B cell (primary cell): ENCODE measurements at regions not wholly inside any gene's neighbourhood (a gene's known extent, or its start where the extent isn't known, plus 50 kb on each side); places are given as distances from the start of the nearest gene placed in this dataset.

Source experiments
- ATAC-seq: fragments of 200-7000 bp; cut with Tn5 transposase; one replicate; pipeline ENCODE4 v1.10.0; 2021; ENCODE audit warnings: low read depth, mild to moderate bottlenecking, moderate number of reproducible peaks, moderate library complexity
- CTCF ChIA-PET: fragments of 350-600 bp; sonication (Branson Sonifier 250); formaldehyde crosslinking; loops from one replicate; lab custom pipeline; 2021; ENCODE audit warnings: antibody characterized with exemption, inconsistent platforms; lab: Charles Lee
- POLR2A ChIA-PET: fragments of 350-600 bp; sonication (Branson Sonifier 250); formaldehyde crosslinking; loops from one replicate; lab custom pipeline; 2021; ENCODE audit warnings: antibody characterized with exemption; lab: Charles Lee
- DNase-seq: peaks from one replicate; pipeline ENCODE4 v3.0.0; 2013
- H2AFZ ChIP-seq: 2 replicates; pipeline ENCODE4 v1.6.1; 2012; ENCODE audit warnings: mild to moderate bottlenecking, low read depth, low read length; ENCODE audit not compliant: insufficient read depth, poor library complexity, severe bottlenecking
- H3K27ac ChIP-seq, 2 donors: 1 replicate in 1 of 2; 2 replicates in 1 of 2; pipeline ENCODE4 v1.5.1; 2012 to 2013; ENCODE audit warnings: low read length in 2 of 2, mild to moderate bottlenecking in 2 of 2, moderate library complexity in 1 of 2
- H3K27me3 ChIP-seq, 4 experiments: fragments of 200-600 bp in 1 of 4; sonication (generic) in 1 of 4; replicated peaks in 1 of 4; 1 replicate in 2 of 4; 2 replicates in 2 of 4; pipeline versions ENCODE4 v1.6.1 to v1.7.0; 2013 to 2016; ENCODE audit warnings: low read length in 3 of 4, mild to moderate bottlenecking in 2 of 4, mixed read lengths in 1 of 4, moderate library complexity in 1 of 4; ENCODE audit not compliant: insufficient read depth in 4 of 4, control insufficient read depth in 3 of 4; ENCODE audit errors: control extremely low read depth in 1 of 4
- H3K36me3 ChIP-seq, 2 experiments: replicated peaks in 1 of 2; 1 replicate in 1 of 2; 2 replicates in 1 of 2; pipeline versions ENCODE4 v1.6.1 to v1.7.1; 2013; ENCODE audit warnings: low read length in 1 of 2; ENCODE audit not compliant: insufficient read depth in 2 of 2, control insufficient read depth in 1 of 2; ENCODE audit errors: control extremely low read depth in 1 of 2, extremely low read depth in 1 of 2
- H3K4me1 ChIP-seq, 2 donors: fragments of 200-600 bp in 1 of 2; sonication (generic) in 1 of 2; 1 replicate in 1 of 2; 2 replicates in 1 of 2; pipeline versions ENCODE4 v1.5.1 to v1.6.1; 2013 to 2017; ENCODE audit warnings: low read length in 2 of 2; ENCODE audit not compliant: control insufficient read depth in 2 of 2, insufficient read depth in 2 of 2
- H3K4me2 ChIP-seq: replicated peaks from 2 replicates; pipeline ENCODE3; 2012; ENCODE audit warnings: mild to moderate bottlenecking, low read depth, low read length; ENCODE audit not compliant: poor library complexity, severe bottlenecking
- H3K4me3 ChIP-seq, 5 experiments: fragments of 200-600 bp in 1 of 5; sonication (generic) in 1 of 5; 1 replicate in 3 of 5; 2 replicates in 2 of 5; pipeline versions ENCODE4 v1.5.1 to v1.7.0; 2011 to 2016; ENCODE audit warnings: low read length in 4 of 5, mild to moderate bottlenecking in 4 of 5, low read depth in 2 of 5, control low read depth in 1 of 5, moderate library complexity in 1 of 5; ENCODE audit not compliant: insufficient read depth in 1 of 5; ENCODE audit errors: control extremely low read depth in 1 of 5, extremely low read depth in 1 of 5
- H3K79me2 ChIP-seq: fragments of 200-600 bp; sonication (generic); one replicate; pipeline ENCODE4 v1.6.0; 2016; ENCODE audit warnings: low read length; ENCODE audit not compliant: control insufficient read depth, insufficient read depth
- H3K9ac ChIP-seq: fragments of 200-600 bp; sonication (generic); 2 replicates; pipeline ENCODE4 v1.6.1; 2017; ENCODE audit warnings: mild to moderate bottlenecking, low read length, moderate library complexity
- H3K9me3 ChIP-seq, 3 donors: one replicate each; pipeline versions ENCODE4 v1.6.1 to v1.7.1; 2013; ENCODE audit warnings: low read length in 2 of 3; ENCODE audit not compliant: control insufficient read depth in 2 of 3, insufficient read depth in 1 of 3; ENCODE audit errors: control extremely low read depth in 1 of 3
- H4K20me1 ChIP-seq: 2 replicates; pipeline ENCODE4 v1.6.0; 2012; ENCODE audit warnings: mild to moderate bottlenecking, low read length; ENCODE audit not compliant: insufficient read depth, control insufficient read depth, poor library complexity, severe bottlenecking
- H3K27ac Mint-ChIP-seq: one replicate; pipeline ENCODE4 v1.8.0; 2021; ENCODE audit warnings: mixed read lengths
- H3K27me3 Mint-ChIP-seq: one replicate; pipeline ENCODE4 v1.8.0; 2021; ENCODE audit warnings: mixed read lengths
- H3K4me1 Mint-ChIP-seq: one replicate; pipeline ENCODE4 v1.8.0; 2021; ENCODE audit warnings: mixed read lengths
- H3K4me3 Mint-ChIP-seq: one replicate; pipeline ENCODE4 v1.8.0; 2021; ENCODE audit warnings: mixed read lengths
- H3K9me3 Mint-ChIP-seq: one replicate; pipeline ENCODE4 v1.8.0; 2022; ENCODE audit warnings: mixed read lengths; ENCODE audit not compliant: insufficient read depth
- CTCF ChIP-seq: fragments of 200-600 bp; IDR thresholded peaks from one replicate; pipeline ENCODE4 v1.8.0; 2022; ENCODE audit warnings: antibody characterized with exemption, mild to moderate bottlenecking
- EZH2 ChIP-seq: IDR thresholded peaks from 2 replicates; pipeline ENCODE4 v1.6.1; 2012; ENCODE audit warnings: borderline replicate concordance, low read depth, mild to moderate bottlenecking, moderate library complexity, low read length; ENCODE audit not compliant: insufficient read depth, poor library complexity, severe bottlenecking
- WGBS: methylation state at CpG from one replicate; pipeline ENCODE4 v1.1.5; 2013; ENCODE audit warnings: missing lambda C conversion rate; ENCODE audit not compliant: insufficient coverage; 5-methylcytosine and 5-hydroxymethylcytosine counted together
- intact Hi-C: fragments of 100-400 bp; cut with micrococcal nuclease; formaldehyde crosslinking; loops from one replicate; pipeline ENCODE4 v1.10.0; 2022

GRCh38 chr16:85971902-85972638, 73.1 kb downstream of the IRF8 start:
- H3K4me3 ChIP-seq = no peak overlapping the region

More at GRCh38 chr16:85971902-85972638, 73.1 kb downstream of the IRF8 start:
- no peak for TF ChIP-seq EZH2
- no peak for TF ChIP-seq CTCF
- Histone ChIP-seq H3K9me3 (no peaks in the 10 kb centered on the region), H3K9ac (no peak overlapping the region), H3K4me1 (peaks cover 9 to 16% of the 10 kb centered on the region in 2 donors), H2AFZ (no peak overlapping the region), H3K36me3 (no peaks in the 10 kb centered on the region), H3K27me3 (no peaks in the 10 kb centered on the region), H3K79me2 (no peaks in the 10 kb centered on the region), H3K27ac (no peak overlapping the region), H4K20me1 (no peaks in the 10 kb centered on the region), H3K4me2 (no peak overlapping the region)
- H3K9me3 Mint-ChIP-seq = no peaks in the 10 kb centered on the region
- intact Hi-C loops = no loop called here
- ATAC-seq (no peak), DNase-seq (no peak)
- ChIA-PET CTCF (interaction anchor here (1.1 kb wide), 1 partner anchor 27 kb away, joined by 3 read pairs; no protein-coding TSS in a partner anchor), POLR2A (no interaction called here)
- peaks cover 36% of the 10 kb centered on the region for H3K4me1 Mint-ChIP-seq
- H3K27ac Mint-ChIP-seq = no peak overlapping the region
- H3K4me3 Mint-ChIP-seq = no peak overlapping the region
- H3K27me3 Mint-ChIP-seq = no peaks in the 10 kb centered on the region
- WGBS = 98% methylated on average over 10 of the region's 17 CpGs
